GM12874 (cell line): ENCODE measurements at regions not wholly inside any gene's neighbourhood (a gene's known extent, or its start where the extent isn't known, plus 50 kb on each side); places are given as distances from the start of the nearest gene placed in this dataset.

Experiments used
- TF ChIP-seq, protein P1 (sequence below): IDR thresholded peaks from 2 replicates; pipeline ENCODE4 v1.5.1; 2011; ENCODE audit warnings: low read depth, mild to moderate bottlenecking, control low read depth, low read length, moderate library complexity; ENCODE audit not compliant: insufficient read depth

DNA sequence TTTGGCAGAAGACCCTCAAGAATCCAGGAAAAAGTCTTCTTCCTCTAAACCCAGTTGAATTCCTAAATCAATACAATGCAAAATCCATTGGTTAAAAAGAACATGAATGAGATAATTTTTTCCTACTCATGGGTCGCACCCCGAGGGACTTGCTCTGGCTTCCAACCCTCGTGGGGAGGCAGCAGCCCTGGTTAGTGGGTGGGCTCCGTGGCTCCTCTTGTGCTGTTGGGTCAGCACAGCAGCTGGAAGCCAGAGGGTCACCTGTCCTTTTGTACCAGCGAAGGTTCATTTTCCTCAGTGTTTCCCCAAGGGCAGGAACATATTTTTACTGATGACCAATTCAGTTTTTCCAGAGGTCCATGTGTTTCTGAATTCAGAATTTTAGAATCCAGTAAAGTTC is 120.6 kb upstream of the S1PR3 start:
- TF ChIP-seq, protein P1, sequence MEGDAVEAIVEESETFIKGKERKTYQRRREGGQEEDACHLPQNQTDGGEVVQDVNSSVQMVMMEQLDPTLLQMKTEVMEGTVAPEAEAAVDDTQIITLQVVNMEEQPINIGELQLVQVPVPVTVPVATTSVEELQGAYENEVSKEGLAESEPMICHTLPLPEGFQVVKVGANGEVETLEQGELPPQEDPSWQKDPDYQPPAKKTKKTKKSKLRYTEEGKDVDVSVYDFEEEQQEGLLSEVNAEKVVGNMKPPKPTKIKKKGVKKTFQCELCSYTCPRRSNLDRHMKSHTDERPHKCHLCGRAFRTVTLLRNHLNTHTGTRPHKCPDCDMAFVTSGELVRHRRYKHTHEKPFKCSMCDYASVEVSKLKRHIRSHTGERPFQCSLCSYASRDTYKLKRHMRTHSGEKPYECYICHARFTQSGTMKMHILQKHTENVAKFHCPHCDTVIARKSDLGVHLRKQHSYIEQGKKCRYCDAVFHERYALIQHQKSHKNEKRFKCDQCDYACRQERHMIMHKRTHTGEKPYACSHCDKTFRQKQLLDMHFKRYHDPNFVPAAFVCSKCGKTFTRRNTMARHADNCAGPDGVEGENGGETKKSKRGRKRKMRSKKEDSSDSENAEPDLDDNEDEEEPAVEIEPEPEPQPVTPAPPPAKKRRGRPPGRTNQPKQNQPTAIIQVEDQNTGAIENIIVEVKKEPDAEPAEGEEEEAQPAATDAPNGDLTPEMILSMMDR = no peak

DNA sequence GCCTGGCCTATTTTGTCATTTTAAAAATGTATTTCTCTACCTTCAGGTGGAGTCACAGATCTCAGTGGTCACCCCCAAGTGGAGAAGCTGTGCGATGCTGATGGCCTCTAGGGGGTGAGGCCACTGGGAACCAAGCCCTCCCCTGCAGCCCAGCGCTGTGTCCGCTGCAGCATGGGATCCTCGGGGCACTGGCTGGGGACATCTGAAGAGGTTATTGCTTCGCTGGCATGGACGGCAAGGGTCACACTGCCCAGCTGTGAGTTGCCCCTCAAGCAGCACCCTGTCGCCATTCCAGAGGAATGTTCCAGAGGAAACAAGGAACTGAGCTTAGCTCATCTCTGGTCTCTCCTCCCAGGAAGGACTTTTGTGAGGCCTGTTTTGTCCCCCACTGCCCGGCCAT is 119.6 kb upstream of the S1PR3 start:
- TF ChIP-seq, protein P1 = no peak

DNA sequence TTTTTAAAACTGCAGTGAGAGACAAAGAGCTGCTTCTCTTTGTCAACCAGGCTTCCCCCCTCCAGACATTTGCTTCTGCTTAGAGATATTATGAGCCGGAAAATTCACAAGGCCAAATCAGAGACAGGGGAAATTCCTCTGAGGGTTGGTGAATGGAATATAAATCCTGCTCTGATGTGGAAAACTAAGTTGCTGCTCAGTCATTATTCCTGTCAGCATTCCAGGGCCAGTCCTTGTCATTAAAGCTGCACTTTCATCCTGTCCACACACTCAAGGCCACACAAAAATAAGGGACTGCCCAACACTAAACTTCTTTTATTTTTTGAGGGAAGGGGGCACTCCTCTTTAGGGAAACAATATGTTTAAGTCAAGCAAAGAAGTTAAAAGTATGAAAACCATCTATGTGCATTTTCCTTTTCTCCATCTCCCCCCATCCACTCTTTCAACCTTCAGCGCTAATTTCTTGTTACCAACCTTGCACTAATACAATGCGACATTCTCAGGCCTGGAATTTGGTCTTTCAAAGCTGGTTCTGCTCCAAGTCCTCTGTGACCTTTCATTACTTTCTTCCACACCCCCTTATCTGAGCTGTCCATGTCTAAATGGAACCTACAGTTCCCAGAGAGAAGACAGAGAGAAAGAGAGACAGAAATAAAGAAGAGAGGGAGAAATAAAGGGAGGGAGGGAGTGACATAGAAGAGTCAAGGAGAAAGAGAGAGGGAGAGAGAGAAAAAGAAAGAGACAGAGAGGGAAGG is 118.9 kb upstream of the S1PR3 start:
- TF ChIP-seq, protein P1 = no peak

DNA sequence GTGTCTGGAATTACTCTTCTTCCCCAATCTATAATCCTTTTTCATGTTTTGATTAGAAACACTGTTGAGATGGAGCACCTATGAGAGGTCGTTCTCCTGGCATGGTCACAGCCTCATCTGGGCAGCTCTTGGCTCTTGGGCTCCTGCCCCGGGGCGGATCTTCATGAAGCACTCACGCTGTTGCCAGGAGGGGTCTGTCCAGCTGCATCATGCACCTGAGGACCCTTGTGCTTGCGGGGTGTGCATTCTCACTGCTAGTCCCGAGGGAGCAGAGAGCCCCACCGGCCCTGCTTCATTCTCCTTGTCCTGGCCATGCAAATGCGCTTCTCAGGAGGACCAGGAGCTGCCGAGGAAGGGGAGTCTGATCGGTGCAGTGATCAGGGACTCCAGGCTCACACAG is 117.6 kb upstream of the S1PR3 start:
- TF ChIP-seq, protein P1 = no peak

DNA sequence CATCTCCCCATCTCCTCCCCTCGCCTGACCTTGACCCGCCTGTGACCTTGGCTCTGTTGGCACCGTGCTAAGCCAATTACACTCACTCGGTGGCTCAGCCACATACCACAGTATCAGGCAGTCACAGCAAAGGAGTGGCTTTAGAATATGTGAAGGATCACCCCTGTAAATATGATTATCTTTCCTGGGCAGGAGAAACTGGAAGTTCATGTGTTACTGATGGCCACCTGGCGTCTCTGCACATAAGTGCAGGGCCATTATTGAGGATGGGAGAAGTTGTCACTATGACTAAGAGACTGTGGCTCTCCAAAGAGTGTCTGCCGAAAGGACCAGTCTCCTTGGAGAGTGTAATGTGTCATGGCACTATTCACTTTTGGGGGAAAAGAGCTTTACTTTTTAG is 116.9 kb upstream of the S1PR3 start:
- TF ChIP-seq, protein P1 = no peak

DNA sequence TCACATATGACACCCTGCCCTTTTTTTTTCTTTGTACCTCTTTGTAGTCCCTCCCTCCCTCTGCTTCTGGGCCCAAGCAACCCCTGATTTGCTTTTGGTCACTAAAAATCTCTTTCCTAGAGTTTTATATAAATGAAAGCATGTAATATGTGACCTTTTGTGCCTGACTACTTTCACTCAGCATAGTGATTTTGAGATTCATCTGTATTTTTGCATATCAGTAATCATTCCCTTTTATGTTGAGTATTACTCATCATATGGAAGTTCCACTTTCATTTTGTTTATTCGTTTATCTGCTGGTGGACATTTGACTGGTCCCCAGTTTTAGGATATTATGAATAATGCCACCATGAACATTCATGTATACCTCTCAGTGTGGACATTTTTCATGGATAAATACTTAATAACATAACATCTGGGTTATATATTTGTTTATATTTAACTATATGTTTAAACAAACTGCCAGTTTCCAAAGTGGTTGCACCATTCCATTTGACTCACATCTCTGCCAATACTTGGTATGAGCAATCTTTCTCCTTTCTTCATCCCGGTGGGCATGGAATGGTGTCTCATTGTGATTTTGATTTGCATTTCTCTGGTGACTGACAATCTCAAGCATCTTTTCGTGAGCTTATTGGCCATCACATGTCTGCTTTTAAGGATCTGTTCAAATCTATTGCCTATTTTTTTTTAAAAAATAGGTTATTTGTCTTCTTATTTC is 115.7 kb upstream of the S1PR3 start:
- TF ChIP-seq, protein P1 = no peak

DNA sequence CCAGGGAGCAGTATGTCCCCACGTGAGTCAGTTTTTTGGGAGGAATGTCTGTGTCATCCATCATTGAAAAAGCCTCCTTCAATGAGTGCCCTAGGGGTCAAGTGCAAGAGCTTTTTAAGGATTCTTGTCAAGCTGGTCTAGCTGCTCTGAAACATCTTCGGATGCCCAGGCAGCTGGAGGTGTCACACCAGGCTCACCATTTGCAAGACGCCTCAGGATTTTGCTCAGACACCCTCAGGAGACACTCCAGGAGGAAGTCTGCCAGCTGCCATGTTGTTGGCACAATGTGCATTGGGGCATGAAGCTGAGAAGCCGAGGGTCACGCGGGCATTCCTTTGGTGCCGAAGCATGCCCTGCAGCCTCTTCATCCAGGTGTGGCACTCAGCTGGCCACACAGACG is 111.1 kb upstream of the S1PR3 start:
- TF ChIP-seq, protein P1 = no peak
